ENCODE measurements at regions not wholly inside any gene's neighbourhood (a gene's known extent, or its start where the extent isn't known, plus 50 kb on each side); places are given as distances from the start of the nearest gene placed in this dataset.
"Not testable (repeated sequence)": the region's sequence is repeated elsewhere in the genome, so short reads cannot be mapped to it uniquely, and the experiment has no call there.

DNA sequence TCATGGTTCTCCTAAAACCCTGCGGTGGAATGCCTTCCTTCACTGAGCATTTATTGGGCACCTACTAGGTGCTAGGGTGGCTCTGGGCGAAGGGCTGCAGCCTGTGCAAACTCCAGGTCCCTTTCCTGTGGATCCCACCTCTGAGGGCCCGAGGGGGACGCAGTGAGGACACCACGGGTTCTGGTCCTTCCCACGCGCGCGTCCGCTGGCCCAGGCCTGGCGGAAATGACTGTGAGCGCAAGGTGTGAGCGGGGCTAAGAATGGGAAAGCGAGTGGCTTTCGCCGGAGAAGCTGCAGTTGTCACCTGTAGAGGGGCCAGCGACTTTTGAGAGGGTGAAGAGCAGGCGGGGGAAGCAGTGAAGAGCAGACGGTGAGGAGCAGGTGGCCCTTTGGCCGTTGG lies 55.1 kb downstream of the PPIAL4A start:
- TF ChIP-seq CTCF, POLR2A (IDR thresholded peaks at IDR 0.05): not testable (repeated sequence)

All from body of pancreas (tissue), 4 donors.